KOPT-K1 (cell line): ENCODE measurements at regions not wholly inside any gene's neighbourhood (a gene's known extent, or its start where the extent isn't known, plus 50 kb on each side); places are given as distances from the start of the nearest gene placed in this dataset.
"Not testable (repeated sequence)": the region's sequence is repeated elsewhere in the genome, so short reads cannot be mapped to it uniquely, and the experiment has no call there.

ENCODE experiments used
- H3K27ac ChIP-seq: fragments of 200-600 bp; sonication (generic); 2 replicates; pipeline ENCODE4 v1.5.1; 2016; ENCODE audit warnings: antibody characterized with exemption, mild to moderate bottlenecking, low read depth, low read length; ENCODE audit not compliant: poor library complexity, severe bottlenecking
- H3K36me3 ChIP-seq: fragments of 200-600 bp; sonication (generic); 2 replicates; pipeline ENCODE4 v1.5.1; 2017; ENCODE audit warnings: antibody characterized with exemption, mild to moderate bottlenecking, low read length, moderate library complexity; ENCODE audit not compliant: insufficient read depth
- H3K9me3 ChIP-seq: fragments of 200-600 bp; sonication (generic); 2 replicates; pipeline ENCODE4 v1.5.1; 2017; ENCODE audit warnings: antibody characterized with exemption, low read length, mild to moderate bottlenecking; ENCODE audit not compliant: insufficient read depth, poor library complexity, severe bottlenecking

DNA sequence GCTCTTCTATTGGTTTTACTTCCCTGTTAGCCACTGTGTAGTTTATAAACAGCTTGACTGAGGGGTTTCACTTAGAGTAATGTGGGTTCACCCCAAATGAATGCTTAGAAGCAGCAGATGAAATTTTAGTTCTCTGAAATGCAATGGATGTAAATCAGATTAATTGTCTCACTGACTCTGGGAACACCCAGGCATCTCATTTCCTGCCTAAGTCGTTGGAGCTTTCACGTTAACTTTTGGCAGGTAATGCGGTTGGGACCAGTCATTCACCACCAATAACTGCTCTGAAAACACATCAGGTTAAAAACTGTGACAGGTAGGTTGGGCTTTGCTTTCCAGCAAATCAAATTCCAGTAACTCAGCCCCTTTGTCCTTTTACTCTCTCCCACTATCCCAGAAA lies 775.4 kb downstream of the NTRK3 start:
- H3K27ac ChIP-seq = no peak overlapping the region
- H3K36me3 ChIP-seq = no peaks in the 10 kb centered on the region
- H3K9me3 ChIP-seq = no peaks in the 10 kb centered on the region

DNA sequence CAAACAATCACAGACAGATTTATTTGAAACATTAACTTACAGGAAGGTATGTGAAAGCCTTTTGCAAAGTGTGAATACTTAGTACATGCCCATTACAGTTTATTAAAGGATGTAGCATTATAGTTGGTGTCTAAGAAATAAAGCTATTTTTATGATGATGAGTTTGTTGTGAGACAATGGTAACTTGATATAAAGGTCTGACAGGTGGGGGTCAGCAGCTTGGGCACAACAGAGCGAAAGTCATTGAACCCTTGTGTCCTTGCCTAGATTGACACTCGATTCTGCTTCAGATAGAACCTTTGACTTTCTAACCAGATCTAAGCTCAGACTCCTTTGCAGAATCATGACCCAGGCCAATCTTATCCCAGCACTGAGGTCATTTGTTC lies 777.9 kb downstream of the NTRK3 start:
- no peaks in the 10 kb centered on the region for H3K36me3 ChIP-seq
- no peak overlapping the region for H3K27ac ChIP-seq
- no peaks in the 10 kb centered on the region for H3K9me3 ChIP-seq

DNA sequence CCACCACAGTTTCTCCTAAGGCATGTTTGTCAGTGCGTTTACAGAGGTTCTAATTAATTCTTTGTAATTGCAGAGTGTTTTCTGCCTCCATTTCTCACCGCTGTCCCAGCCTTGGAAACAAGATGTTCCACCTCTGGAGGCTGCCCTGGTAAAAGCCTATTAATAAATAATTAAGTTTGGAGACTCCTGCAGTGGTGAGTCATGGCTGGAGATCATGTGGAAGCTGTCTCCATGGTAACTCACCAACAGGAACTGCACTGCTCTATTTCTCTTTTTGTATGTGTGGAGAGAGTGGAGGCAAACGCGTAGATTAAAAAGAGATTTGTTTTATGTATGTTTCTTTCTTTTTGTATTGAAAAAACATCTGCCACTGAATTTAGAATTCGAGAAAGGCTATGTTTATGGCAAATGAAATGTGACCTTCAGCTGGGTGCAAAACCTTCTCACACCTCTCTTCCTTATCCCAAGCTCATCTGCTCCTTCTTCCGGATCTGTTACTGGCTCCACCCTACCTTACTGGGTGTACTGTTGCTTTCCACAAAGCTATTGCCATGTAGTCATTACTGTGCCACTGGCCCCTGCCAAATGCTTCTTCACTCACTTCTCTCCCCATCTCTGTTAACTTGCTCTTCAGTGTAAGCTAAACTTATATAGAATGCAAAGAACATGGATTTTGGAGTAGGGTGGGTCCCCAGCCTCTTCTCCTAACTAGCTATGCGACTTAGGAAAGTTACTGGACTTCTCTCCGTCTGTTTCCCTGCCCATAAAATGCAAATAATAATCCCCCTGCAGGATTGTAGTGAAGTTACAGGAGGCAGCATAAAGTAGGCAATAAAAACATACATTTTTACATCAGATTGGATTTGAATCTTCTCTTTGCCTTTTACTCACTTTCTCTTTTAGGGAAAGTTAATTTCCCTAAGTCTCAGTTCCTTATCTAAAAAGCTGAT lies 778.5 kb downstream of the NTRK3 start:
- H3K36me3 ChIP-seq = no peaks in the 10 kb centered on the region
- H3K9me3 ChIP-seq = no peaks in the 10 kb centered on the region
- H3K27ac ChIP-seq = no peak overlapping the region

DNA sequence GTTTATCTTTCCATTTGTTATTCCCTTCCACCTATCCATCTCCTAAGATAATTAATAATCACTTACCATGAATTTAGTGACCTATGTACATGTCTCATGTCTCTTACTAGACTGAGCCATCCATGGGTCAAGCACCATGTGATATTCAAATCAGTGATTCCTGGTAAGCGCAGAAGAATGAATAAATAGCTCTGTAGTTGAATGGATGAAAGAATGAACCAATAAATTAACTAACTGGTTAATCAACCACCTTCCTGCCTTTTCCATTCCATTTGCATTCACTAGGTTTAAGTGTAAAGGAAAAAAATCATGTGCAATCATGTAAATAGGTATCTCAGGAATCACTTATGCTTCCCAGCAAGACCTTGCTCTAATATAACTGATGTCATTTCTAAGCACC lies 779.5 kb downstream of the NTRK3 start:
- Histone ChIP-seq H3K36me3 (no peaks in the 10 kb centered on the region), H3K27ac (no peak overlapping the region), H3K9me3 (no peaks in the 10 kb centered on the region)

DNA sequence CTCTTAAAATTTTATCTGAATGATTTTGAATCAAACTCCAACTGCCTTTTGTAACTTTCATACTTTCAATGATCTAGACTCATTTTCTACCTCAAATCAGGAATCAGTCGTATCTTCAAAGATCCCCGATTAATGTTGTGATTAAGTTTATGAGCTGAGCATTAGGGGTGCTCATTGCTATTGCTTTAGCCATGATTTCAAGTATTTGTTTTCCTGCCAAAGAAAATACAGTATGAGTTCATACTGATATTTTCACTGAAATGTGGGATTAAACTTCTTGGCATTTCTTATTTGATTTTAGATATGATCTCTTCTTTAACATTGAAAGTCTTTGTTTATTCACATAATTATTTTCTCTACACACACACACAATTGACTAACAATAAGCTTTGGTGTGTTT lies 785.6 kb downstream of the NTRK3 start:
- Histone ChIP-seq H3K9me3 (no peaks in the 10 kb centered on the region), H3K36me3 (no peaks in the 10 kb centered on the region), H3K27ac (no peak overlapping the region)

DNA sequence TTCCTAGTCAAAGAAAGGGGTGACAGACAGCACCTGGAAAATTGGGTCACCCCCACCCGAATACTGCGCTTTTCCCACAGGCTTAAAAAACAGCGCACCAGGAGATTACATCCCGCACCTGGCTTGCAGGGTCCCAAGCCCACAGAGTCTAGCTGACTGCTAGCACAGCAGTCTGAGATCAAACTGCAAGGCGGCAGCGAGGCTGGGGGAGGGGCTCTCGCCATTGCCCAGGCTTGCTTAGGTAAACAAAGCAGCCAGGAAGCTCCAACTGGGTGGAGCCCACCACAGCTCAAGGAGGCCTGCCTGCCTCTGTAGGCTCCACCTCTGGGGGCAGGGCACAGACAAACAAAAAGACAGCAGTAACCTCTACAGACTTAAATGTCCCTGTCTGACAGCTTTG lies 792.6 kb downstream of the NTRK3 start:
- H3K9me3 ChIP-seq, H3K36me3 ChIP-seq, H3K27ac ChIP-seq: not testable (repeated sequence)

DNA sequence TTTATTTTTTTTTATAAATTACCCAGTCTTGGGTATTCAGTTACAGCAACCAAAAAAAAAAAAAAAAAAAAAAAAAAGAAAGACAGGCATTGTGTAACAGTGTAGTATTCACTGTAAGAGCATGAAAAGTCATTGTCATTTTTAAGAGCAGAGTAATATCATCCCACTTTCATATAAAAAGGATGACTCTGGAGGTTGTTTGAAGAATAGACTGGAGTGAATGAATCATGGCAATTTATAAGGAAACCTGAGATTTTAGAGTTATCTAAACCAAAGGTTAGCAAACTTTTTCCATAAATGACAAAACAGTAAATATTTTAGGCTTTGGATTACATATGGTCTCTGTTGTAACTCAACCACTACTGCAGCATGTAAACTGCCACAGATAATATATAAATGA lies 794.9 kb downstream of the NTRK3 start:
- no peaks in the 10 kb centered on the region for H3K36me3 ChIP-seq
- H3K27ac ChIP-seq = no peak overlapping the region
- no peaks in the 10 kb centered on the region for H3K9me3 ChIP-seq

DNA sequence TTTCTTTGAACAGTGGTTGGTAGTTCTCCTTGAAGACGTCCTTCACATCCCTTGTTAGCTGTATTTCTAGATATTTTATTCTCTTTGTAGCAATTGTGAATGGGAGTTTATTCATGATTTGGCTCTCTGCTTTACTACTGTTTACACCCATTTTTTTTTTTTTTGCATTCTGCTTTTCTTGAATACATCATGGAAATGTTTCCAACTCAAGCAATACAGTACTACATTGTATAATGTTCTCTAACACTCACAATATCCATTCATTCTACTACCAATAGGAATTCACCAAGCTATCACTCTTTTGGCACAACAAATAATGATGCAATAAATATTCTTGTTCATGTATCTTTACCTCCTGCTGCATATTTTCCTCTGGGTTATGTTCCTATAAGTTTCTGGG lies 801.7 kb downstream of the NTRK3 start:
- Histone ChIP-seq H3K9me3 (no peaks in the 10 kb centered on the region), H3K36me3 (no peaks in the 10 kb centered on the region), H3K27ac (no peak overlapping the region)

DNA sequence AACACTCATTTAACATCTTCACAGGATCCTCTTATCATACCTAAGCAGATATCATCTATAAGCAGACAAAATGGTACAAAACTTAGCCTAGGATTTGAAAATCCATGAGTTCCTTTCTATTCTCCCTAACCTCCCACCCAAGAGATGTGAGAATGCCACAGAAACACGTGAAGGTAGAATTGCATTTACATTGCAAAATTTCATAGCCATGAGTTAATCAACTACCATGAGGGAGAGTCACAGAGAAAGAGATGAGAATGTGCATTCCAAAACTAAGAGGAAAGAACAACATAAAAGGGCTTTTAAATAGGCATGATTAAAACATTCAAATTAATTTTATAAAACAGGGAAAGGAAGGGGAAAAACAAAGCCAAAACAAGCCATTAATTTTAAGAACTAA lies 806.2 kb downstream of the NTRK3 start:
- no peaks in the 10 kb centered on the region for H3K36me3 ChIP-seq
- H3K9me3 ChIP-seq = no peaks in the 10 kb centered on the region
- no peak overlapping the region for H3K27ac ChIP-seq

DNA sequence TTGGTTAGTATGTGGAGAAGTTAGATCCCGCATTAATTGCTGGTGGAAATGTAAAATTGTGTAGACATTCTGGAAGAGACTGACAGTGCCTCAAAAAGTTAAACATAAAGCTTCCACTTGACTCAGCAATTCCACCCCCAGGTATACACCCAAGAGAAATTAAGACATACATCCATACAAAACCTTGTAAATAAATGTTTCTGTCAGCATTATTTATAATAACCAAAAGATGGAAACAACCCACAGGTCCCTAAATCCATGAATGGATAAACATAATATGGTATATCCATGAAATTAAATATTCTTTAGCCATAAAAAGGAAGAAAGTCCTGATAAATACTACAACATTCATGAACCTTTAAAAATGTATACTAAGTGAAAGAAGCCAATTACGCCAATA lies 817.4 kb downstream of the NTRK3 start:
- no peaks in the 10 kb centered on the region for H3K36me3 ChIP-seq
- no peaks in the 10 kb centered on the region for H3K9me3 ChIP-seq
- H3K27ac ChIP-seq = no peak overlapping the region

DNA sequence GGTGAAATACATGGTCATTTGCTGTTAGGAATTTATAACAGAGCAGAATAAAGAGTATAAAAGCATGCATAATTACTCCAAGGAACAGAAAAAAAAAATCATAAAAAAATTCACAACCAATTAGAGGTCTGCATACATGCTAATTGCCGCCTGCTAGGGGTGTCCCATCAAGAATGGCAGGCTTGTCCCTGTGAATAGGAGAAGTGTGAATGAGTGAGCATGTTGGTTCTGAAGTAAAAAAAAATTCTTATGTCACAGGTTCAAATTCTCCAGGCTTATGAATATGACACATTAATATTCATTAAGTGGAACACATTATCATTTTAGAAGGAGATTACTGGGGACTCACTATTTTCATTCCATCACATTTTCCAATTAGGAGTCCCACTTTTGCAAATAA lies 822.7 kb downstream of the NTRK3 start:
- Histone ChIP-seq H3K36me3 (no peaks in the 10 kb centered on the region), H3K9me3 (no peaks in the 10 kb centered on the region), H3K27ac (no peak overlapping the region)

DNA sequence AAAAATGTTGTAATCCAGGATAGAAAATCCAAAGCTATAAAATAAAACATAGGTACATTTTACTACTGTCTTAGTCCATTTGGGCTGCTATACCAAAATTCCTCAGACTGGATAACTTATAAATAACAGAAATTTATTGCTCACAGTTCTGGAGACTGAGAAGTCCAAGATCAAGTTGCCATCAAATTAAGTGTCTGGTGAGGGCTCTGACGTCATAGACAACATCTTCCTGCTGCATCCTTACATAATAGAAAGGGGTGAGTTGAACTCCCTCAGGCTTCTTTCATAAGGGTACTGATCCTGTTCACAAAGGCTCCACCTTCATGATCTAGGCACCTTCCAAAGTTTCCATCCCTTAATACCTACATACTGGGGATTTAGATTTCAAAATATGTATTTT lies 826.8 kb downstream of the NTRK3 start:
- Histone ChIP-seq H3K27ac (no peak overlapping the region), H3K36me3 (no peaks in the 10 kb centered on the region), H3K9me3 (no peaks in the 10 kb centered on the region)

DNA sequence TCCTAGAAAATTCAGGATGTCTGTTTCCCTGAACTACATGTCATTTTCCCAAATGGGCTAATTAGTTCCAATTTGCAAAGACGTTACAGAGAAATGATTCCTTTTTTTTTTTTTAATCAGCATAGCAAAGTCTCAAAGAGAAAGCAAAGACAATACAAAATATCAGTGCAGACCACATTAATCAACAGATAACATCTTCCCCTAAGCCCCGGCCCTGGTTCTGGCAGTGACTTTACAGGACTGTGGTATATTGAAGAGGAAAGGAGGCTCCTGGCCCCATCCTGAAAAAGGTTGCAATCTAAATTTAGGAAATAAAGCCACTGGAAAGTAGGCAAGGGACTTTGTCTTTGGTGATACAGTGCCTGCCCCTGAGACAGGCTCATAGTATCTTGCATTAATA lies 836.5 kb downstream of the NTRK3 start:
- Histone ChIP-seq H3K36me3 (no peaks in the 10 kb centered on the region), H3K27ac (no peak overlapping the region), H3K9me3 (no peaks in the 10 kb centered on the region)

DNA sequence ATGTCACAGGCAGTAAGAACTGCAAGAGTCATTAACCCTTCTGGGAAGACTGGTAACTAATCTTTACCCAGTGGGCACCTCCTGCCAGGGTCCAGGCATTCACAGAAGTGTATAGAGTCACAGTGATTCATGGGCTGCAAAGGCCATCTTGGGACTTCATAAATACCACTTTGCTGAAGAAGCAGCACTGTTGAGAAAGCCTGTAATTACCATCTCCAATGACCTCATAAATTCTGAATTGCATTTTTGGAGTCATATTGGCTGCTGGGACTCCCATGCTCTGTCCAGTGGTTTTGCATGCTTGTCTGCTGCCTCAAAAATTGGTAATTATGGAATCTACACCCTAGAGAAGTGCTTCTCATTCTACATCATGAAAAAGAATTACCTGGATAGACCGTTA lies 837.2 kb downstream of the NTRK3 start:
- H3K27ac ChIP-seq = no peak overlapping the region
- H3K36me3 ChIP-seq = no peaks in the 10 kb centered on the region
- no peaks in the 10 kb centered on the region for H3K9me3 ChIP-seq

DNA sequence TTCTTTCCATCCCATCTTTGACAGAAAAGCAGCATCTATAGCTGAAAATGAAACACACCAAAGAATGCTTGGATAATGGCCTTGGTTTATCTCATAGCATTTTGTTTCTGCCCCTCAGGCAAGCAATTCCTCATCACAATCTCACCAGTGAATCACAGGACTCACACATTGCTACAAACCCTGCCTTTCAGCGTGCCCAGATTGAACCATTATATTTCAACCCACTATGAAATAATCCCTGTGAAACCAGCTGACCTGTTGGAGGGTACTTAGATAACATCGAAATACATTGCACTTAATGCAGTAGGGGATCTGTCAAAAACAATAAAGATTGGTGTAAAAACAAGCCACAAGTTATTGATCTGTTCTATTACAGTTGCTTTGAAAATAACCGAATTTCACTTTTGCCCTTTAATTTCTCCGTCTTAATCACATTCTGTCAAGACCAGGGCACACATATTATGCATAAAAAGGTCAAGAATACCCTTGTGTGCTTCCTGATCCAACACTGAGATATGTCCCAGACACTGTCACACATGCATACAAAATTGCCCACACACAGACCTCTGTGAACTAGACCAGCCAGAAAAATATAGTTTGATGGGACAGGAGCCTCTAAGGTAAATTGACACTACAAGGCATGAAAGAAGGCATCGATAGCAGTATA lies 839.8 kb downstream of the NTRK3 start:
- H3K9me3 ChIP-seq = no peaks in the 10 kb centered on the region
- H3K27ac ChIP-seq = no peak overlapping the region
- no peaks in the 10 kb centered on the region for H3K36me3 ChIP-seq

DNA sequence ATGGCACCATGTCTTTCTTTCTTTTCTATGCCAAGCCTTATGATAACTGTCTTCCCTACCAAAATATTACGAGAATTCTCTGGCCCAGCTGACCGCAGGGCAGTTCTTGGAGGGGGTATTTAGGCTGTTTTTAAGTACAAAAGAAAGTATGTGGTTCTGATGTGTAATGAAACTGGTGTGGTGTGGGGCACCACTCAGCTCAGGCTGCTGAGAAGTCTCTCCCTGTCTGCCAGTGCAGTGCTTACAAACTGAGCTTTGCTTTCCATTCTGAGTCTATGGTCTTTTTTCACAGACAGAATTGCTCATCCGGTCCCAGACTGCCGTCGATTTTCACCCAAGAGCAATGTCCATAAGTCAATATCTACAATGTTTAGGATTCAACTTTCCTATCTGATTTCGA lies 847.6 kb downstream of the NTRK3 start:
- H3K27ac ChIP-seq = no peak overlapping the region

More for the DNA sequence above, 847.6 kb downstream of the NTRK3 start:
- Histone ChIP-seq H3K36me3 (no peaks in the 10 kb centered on the region), H3K9me3 (no peaks in the 10 kb centered on the region)
